SU-DHL-6 (cell line): ENCODE measurements at regions not wholly inside any gene's neighbourhood (a gene's known extent, or its start where the extent isn't known, plus 50 kb on each side); places are given as distances from the start of the nearest gene placed in this dataset.

Experiments used
- EZH2phosphoT487 ChIP-seq: fragments of 200-600 bp; sonication (generic), shearing (Covaris generic); conservative IDR thresholded peaks from 2 replicates; pipeline ENCODE4 v1.6.1; 2018; ENCODE audit warnings: mild to moderate bottlenecking, antibody characterized with exemption, low read length, moderate library complexity, mixed read lengths
- TF ChIP-seq, protein P1 (sequence below): fragments of 200-600 bp; sonication (generic); IDR thresholded peaks from one replicate; pipeline ENCODE4 v1.5.1; 2017; ENCODE audit warnings: antibody characterized with exemption, mild to moderate bottlenecking, low read length, moderate library complexity; ENCODE audit not compliant: insufficient read depth, poor library complexity, severe bottlenecking

DNA sequence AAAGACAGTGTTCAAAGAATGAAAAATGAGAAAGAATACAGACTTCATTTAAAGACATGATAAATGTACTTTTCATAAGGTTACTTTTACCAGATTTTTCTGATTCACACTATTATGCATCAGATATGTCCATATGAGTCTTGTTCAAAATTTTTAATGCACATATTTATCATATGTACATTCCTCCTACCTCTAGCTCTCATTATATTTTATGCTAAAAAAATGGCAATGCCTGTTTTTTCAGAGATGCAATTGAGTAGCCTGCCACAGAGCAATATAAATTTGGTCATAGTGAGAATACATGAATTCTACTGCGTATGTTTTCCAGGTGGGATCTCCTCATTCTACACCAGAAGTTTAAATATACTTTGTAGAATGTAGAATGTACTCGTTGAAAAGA, 807.0 kb upstream of the SLITRK6 start:
- TF ChIP-seq, protein P1, sequence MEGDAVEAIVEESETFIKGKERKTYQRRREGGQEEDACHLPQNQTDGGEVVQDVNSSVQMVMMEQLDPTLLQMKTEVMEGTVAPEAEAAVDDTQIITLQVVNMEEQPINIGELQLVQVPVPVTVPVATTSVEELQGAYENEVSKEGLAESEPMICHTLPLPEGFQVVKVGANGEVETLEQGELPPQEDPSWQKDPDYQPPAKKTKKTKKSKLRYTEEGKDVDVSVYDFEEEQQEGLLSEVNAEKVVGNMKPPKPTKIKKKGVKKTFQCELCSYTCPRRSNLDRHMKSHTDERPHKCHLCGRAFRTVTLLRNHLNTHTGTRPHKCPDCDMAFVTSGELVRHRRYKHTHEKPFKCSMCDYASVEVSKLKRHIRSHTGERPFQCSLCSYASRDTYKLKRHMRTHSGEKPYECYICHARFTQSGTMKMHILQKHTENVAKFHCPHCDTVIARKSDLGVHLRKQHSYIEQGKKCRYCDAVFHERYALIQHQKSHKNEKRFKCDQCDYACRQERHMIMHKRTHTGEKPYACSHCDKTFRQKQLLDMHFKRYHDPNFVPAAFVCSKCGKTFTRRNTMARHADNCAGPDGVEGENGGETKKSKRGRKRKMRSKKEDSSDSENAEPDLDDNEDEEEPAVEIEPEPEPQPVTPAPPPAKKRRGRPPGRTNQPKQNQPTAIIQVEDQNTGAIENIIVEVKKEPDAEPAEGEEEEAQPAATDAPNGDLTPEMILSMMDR: no peak
- no peak for TF ChIP-seq EZH2phosphoT487
